ENCODE measurements at regions not wholly inside any gene's neighbourhood (a gene's known extent, or its start where the extent isn't known, plus 50 kb on each side); places are given as distances from the start of the nearest gene placed in this dataset.

DNA sequence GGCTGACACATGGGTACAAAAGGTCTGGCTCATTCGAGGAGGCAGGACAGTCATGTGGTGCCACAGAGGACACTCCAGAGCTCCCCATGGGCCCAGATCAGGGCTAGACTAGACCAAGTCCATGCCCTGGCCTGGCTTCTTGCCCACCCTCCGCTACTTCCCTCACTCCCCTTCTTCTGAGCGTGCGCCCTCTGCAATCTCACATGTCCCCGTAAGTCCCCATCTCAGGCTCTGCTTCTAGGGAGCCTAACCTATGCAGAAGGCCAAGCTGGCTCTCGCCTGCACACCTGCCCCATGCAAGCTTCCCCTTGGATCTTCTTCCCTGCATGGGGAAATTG lies 553.6 kb downstream of the PTPRU start:
- DNase-seq (ENCODE audit: low spot score): no peak
- H3K4me3 Mint-ChIP-seq (ENCODE audit: unreplicated experiment): no peak overlapping the region
- H3K27ac Mint-ChIP-seq (ENCODE audit: unreplicated experiment): no peak overlapping the region
- peaks cover 3% of the 10 kb centered on the region for H3K27me3 Mint-ChIP-seq (ENCODE audit: unreplicated experiment)
- H3K9me3 Mint-ChIP-seq (ENCODE audit: unreplicated experiment): no peaks in the 10 kb centered on the region
- H3K36me3 Mint-ChIP-seq (ENCODE audit: low read depth, unreplicated experiment): no peaks in the 10 kb centered on the region
- H3K4me1 Mint-ChIP-seq (ENCODE audit: unreplicated experiment): no peaks in the 10 kb centered on the region
- TF ChIP-seq, protein P1, sequence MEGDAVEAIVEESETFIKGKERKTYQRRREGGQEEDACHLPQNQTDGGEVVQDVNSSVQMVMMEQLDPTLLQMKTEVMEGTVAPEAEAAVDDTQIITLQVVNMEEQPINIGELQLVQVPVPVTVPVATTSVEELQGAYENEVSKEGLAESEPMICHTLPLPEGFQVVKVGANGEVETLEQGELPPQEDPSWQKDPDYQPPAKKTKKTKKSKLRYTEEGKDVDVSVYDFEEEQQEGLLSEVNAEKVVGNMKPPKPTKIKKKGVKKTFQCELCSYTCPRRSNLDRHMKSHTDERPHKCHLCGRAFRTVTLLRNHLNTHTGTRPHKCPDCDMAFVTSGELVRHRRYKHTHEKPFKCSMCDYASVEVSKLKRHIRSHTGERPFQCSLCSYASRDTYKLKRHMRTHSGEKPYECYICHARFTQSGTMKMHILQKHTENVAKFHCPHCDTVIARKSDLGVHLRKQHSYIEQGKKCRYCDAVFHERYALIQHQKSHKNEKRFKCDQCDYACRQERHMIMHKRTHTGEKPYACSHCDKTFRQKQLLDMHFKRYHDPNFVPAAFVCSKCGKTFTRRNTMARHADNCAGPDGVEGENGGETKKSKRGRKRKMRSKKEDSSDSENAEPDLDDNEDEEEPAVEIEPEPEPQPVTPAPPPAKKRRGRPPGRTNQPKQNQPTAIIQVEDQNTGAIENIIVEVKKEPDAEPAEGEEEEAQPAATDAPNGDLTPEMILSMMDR (IDR thresholded peaks at IDR 0.05; ENCODE audit: unreplicated experiment): no peak

DNA sequence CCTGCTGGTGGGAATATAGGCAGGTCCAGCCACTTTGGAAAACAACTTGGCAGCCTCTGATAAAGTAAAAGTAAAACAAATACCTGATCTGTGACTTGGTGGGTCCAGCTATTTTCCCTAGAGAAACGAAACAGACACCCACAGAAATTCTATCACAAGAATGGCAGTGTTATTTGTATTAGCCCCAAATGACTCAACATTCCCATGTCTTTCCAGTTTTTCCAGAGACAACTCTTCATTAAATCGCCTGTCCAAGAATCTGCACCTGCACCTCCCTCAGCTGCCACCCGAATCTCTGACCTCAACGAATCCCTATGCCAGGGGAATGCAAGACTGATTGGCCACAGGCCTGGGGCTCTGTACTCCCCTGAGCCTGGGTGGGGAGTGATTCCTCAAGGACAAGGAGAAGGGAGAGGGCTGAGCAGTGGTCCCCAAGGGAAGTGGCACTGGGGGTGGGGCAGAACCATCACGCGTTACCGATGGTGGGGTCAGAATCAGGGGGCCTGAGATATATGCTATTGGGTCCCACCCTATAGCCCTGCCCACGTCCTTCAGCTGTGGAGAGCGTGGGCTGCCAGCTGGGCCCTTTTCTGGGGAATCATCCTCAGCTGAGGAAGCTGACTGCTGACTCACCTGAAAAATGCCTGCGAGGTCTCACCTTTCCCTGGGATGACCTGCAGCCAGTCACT lies 553.0 kb downstream of the PTPRU start:
- H3K27ac Mint-ChIP-seq (ENCODE audit: unreplicated experiment): no peak overlapping the region

DNA sequence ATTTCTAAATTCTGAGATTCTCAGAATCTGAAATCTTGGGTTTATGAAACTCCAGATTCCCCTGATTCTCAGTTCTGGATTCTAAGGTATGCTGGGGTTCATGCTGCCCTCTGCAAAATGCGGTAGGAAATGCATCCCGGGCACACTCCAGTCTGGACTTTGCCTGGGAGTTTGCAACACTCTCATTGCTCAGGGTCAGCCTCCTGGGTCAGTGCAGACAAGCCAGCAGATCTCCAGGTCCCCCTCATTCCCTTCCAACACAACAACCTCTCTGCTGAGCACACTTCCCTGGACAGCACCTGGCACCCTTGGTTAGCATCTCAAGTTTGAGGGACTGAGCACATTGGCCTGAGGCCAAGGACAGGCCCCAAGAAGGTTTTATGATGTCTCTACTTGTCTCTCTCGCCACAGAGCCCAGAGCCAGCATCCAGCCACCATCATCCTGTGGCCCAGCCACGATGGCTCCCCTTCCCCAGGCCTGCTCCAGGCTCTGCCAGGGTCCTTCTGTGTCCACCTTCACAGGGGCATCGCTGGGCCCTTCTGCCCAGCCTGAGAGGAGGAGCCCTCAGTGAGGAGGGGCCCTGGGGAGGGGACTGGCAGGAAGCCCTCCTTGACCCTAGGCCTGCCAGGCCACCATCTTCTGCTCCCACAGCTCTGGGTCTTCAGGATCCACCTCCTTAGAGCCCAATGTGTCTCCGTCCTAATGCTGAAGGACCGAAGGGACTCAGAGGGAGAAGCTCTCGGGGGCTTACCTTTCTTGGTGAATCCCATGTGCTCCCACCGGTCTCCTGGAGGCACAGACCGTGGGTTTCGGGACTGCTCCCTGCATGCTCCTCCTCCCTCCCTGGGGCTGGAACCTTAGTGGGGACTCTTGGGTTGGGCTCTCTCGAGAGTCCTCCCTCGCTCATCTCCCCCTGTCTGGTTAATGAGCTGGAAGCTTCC lies 550.7 kb downstream of the PTPRU start:
- Mint-ChIP-seq H3K4me3 (ENCODE audit: unreplicated experiment) (no peak overlapping the region), H3K4me1 (ENCODE audit: unreplicated experiment) (no peaks in the 10 kb centered on the region), H3K27ac (ENCODE audit: unreplicated experiment) (no peak overlapping the region), H3K27me3 (ENCODE audit: unreplicated experiment) (peaks cover 3% of the 10 kb centered on the region), H3K9me3 (ENCODE audit: unreplicated experiment) (no peaks in the 10 kb centered on the region), H3K36me3 (ENCODE audit: low read depth, unreplicated experiment) (no peaks in the 10 kb centered on the region)
- TF ChIP-seq, protein P1 (IDR thresholded peaks at IDR 0.05; ENCODE audit: unreplicated experiment): no peak
- DNase-seq (ENCODE audit: low spot score): no peak

More for the DNA sequence above, 553.0 kb downstream of the PTPRU start:
- no peaks in the 10 kb centered on the region for H3K4me1 Mint-ChIP-seq (ENCODE audit: unreplicated experiment)
- no peaks in the 10 kb centered on the region for H3K9me3 Mint-ChIP-seq (ENCODE audit: unreplicated experiment)
- H3K36me3 Mint-ChIP-seq (ENCODE audit: low read depth, unreplicated experiment): no peaks in the 10 kb centered on the region
- peaks cover 3% of the 10 kb centered on the region for H3K27me3 Mint-ChIP-seq (ENCODE audit: unreplicated experiment)
- H3K4me3 Mint-ChIP-seq (ENCODE audit: unreplicated experiment): no peak overlapping the region
- DNase-seq (ENCODE audit: low spot score): no peak
- TF ChIP-seq, protein P1 (IDR thresholded peaks at IDR 0.05; ENCODE audit: unreplicated experiment): no peak

DNA sequence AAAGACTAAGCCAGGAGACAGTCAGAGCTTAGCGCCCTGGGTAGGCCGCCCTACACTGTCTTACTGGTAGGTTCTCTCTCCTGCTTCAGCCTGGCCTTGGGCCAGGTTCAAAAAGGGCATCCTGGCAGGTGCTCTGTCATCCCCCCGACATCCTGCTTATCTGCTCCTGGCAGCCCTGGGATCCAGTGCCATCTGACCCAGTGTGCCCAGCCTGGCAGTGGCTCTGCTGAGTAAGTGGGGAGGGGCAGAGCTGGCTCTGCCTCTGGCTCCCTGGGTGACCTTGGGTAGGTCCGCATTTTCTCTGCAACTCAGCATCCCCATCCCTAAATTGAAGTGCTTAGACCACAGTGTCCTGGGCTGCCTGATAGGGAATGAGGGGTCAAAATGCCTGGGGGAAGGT lies 549.9 kb downstream of the PTPRU start:
- no peaks in the 10 kb centered on the region for H3K9me3 Mint-ChIP-seq (ENCODE audit: unreplicated experiment)
- peaks cover 3% of the 10 kb centered on the region for H3K27me3 Mint-ChIP-seq (ENCODE audit: unreplicated experiment)
- no peak overlapping the region for H3K27ac Mint-ChIP-seq (ENCODE audit: unreplicated experiment)
- H3K36me3 Mint-ChIP-seq (ENCODE audit: low read depth, unreplicated experiment): no peaks in the 10 kb centered on the region
- H3K4me3 Mint-ChIP-seq (ENCODE audit: unreplicated experiment): no peak overlapping the region
- TF ChIP-seq, protein P1 (IDR thresholded peaks at IDR 0.05; ENCODE audit: unreplicated experiment): no peak
- H3K4me1 Mint-ChIP-seq (ENCODE audit: unreplicated experiment): no peaks in the 10 kb centered on the region
- DNase-seq (ENCODE audit: low spot score): no peak

DNA sequence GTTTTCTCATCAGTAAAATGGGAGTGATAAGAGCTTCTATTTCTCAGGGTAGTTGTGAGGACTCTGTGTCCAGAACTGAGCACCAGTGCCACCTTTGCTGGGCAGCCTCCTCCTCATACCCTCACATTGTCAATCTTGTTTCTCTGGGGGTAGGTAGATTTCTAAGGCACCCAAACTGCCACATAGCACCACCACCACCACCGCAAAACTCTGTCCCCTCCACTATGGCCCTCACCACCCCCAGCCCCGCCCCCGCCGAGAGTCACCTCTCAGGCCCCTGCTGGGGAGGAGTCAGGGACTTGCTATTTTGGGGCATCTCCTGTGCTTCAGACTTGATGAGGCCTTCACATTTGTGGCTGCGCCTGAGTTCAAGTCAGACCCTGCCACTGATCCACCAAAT lies 549.2 kb downstream of the PTPRU start:
- no peak for DNase-seq (ENCODE audit: low spot score)
- no peak overlapping the region for H3K27ac Mint-ChIP-seq (ENCODE audit: unreplicated experiment)
- H3K36me3 Mint-ChIP-seq (ENCODE audit: low read depth, unreplicated experiment): no peaks in the 10 kb centered on the region
- H3K9me3 Mint-ChIP-seq (ENCODE audit: unreplicated experiment): no peaks in the 10 kb centered on the region
- H3K4me3 Mint-ChIP-seq (ENCODE audit: unreplicated experiment): no peak overlapping the region
- H3K27me3 Mint-ChIP-seq (ENCODE audit: unreplicated experiment): peaks cover 3% of the 10 kb centered on the region
- TF ChIP-seq, protein P1 (IDR thresholded peaks at IDR 0.05; ENCODE audit: unreplicated experiment): no peak
- H3K4me1 Mint-ChIP-seq (ENCODE audit: unreplicated experiment): no peaks in the 10 kb centered on the region

Data from endothelial cell (in vitro differentiated cells).